ENCODE measurements at regions not wholly inside any gene's neighbourhood (a gene's known extent, or its start where the extent isn't known, plus 50 kb on each side); places are given as distances from the start of the nearest gene placed in this dataset.

GRCh38 chr17:72274614-72275013 is 153.8 kb downstream of the SOX9 start:
- TF ChIP-seq CTCF (IDR thresholded peaks at IDR 0.05) (no peak), POLR2A (IDR thresholded peaks at IDR 0.05) (no peak)

Measured in ovary (tissue), 3 donors.